GM06990 (cell line): ENCODE measurements at regions not wholly inside any gene's neighbourhood (a gene's known extent, or its start where the extent isn't known, plus 50 kb on each side); places are given as distances from the start of the nearest gene placed in this dataset.

Experiments
- DNase-seq: peaks from one replicate; pipeline ENCODE4 v3.0.0-alpha.2; 2011; ENCODE audit not compliant: insufficient read length; ENCODE audit errors: extremely low read depth
- H3K27me3 ChIP-seq: replicated peaks from 2 replicates; pipeline ENCODE4 v1.6.0; 2011; ENCODE audit warnings: low read length; ENCODE audit not compliant: control insufficient read depth, insufficient read depth
- H3K36me3 ChIP-seq: 2 replicates; pipeline ENCODE4 v1.5.1; 2011; ENCODE audit warnings: low read length; ENCODE audit not compliant: control insufficient read depth, insufficient read depth
- H3K4me3 ChIP-seq: replicated peaks from 2 replicates; pipeline ENCODE4 v1.5.1; 2011; ENCODE audit warnings: low read depth, mild to moderate bottlenecking, control low read depth, low read length
- TF ChIP-seq, protein P1 (sequence below): IDR thresholded peaks from 2 replicates; pipeline ENCODE4 v1.5.1; 2011; ENCODE audit warnings: low read length, control low read depth, mild to moderate bottlenecking, inconsistent platforms; ENCODE audit not compliant: insufficient read depth, poor library complexity, severe bottlenecking

DNA sequence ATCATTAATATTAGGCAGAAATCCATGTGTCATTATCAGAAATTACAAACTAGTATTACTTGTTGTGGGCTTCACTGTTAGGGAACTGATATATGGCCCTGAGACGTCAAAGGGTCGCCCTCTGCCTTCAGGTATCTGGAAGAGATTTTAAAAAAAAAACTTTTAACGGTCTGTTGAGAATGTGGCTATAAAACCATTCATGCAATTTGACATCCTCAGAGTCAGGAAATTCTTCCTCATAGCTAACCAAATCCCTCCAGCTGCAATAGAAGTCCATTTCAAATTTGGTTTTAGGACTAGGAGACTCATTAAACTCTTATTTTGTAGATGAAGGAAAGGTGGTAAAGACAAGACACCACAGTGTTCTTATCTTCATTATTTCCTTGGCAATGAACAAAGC, 194.2 kb upstream of the NOCT start:
- Histone ChIP-seq H3K36me3 (no peaks in the 10 kb centered on the region), H3K27me3 (no peaks in the 10 kb centered on the region; the same call in 1 of the 2 replicates), H3K4me3 (no peak overlapping the region)
- TF ChIP-seq, protein P1, sequence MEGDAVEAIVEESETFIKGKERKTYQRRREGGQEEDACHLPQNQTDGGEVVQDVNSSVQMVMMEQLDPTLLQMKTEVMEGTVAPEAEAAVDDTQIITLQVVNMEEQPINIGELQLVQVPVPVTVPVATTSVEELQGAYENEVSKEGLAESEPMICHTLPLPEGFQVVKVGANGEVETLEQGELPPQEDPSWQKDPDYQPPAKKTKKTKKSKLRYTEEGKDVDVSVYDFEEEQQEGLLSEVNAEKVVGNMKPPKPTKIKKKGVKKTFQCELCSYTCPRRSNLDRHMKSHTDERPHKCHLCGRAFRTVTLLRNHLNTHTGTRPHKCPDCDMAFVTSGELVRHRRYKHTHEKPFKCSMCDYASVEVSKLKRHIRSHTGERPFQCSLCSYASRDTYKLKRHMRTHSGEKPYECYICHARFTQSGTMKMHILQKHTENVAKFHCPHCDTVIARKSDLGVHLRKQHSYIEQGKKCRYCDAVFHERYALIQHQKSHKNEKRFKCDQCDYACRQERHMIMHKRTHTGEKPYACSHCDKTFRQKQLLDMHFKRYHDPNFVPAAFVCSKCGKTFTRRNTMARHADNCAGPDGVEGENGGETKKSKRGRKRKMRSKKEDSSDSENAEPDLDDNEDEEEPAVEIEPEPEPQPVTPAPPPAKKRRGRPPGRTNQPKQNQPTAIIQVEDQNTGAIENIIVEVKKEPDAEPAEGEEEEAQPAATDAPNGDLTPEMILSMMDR, result no peak
- no peak for DNase-seq

DNA sequence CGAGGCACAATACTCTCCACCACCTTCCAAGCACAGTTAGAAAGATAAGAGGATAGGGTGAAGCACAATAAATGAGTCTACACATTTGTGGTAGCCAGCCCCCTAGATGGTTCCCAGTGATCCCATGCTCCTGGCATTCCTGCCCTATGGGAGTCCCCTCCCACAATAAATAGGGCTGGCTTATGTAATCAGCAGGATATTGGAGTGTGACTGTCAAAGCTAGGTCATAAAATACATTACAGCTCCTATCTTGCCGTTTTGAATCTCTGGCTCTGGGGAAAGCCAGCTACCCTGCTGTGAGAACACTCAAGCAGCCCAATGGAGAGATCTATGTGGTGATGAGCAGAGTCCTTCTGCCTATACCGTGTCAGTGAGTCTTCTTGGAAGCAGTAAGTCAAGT, 198.7 kb upstream of the NOCT start:
- TF ChIP-seq, protein P1, result no peak
- H3K4me3 ChIP-seq, result no peak overlapping the region
- no peaks in the 10 kb centered on the region for H3K36me3 ChIP-seq
- DNase-seq, result no peak
- H3K27me3 ChIP-seq, result no peaks in the 10 kb centered on the region

DNA sequence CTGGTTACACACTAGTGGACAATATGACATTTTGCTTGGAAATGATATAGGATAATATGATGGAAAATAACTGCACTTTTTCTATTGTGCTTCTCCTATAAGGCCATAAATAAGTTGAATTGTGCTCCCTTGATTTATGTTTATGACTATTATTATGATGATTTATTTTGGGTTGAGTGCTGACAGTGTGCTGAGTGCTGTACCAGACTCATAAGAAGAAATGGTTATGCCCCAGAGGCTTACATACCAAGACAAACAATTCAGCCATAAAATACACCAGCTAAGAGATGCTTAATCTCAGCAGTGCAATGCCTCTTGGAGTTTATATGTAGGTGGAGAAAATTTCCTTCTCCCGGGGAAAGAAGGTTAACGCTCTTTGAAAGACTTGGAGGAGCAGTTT, 199.8 kb upstream of the NOCT start:
- TF ChIP-seq, protein P1, result no peak
- H3K36me3 ChIP-seq, result no peaks in the 10 kb centered on the region
- no peaks in the 10 kb centered on the region for H3K27me3 ChIP-seq
- no peak overlapping the region for H3K4me3 ChIP-seq
- DNase-seq, result no peak

DNA sequence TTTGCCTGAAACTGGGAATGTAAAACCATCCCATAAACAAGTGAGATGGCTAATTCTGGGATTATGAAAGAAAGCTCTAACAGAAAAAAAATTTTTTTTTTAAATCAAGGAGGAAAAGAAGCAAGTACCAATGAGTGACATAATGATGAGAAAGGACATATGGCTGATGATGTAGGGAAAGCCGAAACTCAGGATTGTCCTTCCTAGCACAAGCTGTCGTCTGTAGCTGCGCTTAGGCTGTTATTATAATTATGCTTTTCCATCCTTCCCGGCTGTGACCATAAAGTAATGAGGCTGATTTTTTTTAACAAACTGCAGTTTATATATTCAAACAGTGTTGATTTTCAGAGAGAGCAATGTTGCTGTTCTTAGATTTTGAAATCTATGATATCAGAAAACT, 209.8 kb upstream of the NOCT start:
- Histone ChIP-seq H3K27me3 (no peaks in the 10 kb centered on the region; the same call in 1 of the 2 replicates), H3K4me3 (no peak overlapping the region), H3K36me3 (no peaks in the 10 kb centered on the region)
- TF ChIP-seq, protein P1, result no peak
- DNase-seq, result no peak

DNA sequence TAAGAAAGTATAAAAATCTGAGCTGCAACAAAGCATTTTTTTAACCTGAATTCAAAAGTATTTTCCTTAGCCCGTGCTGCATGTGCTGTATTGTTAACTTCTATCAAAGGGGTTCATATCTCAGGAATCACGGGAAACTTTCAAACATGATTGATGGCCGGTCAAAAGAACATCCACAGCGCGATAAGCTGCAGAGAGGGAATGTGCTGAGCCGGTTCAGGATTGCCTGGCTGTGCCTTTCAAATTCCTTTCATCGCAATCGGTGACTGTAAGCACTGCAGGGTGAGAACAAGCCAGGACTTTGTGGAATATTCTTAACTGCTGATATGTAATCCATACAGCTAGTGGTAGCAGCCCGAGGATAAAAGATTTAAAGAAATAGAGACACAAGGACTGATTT, 210.9 kb upstream of the NOCT start:
- Histone ChIP-seq H3K27me3 (no peaks in the 10 kb centered on the region; the same call in 1 of the 2 replicates), H3K36me3 (no peaks in the 10 kb centered on the region), H3K4me3 (no peak overlapping the region)
- DNase-seq, result no peak
- TF ChIP-seq, protein P1, result no peak

DNA sequence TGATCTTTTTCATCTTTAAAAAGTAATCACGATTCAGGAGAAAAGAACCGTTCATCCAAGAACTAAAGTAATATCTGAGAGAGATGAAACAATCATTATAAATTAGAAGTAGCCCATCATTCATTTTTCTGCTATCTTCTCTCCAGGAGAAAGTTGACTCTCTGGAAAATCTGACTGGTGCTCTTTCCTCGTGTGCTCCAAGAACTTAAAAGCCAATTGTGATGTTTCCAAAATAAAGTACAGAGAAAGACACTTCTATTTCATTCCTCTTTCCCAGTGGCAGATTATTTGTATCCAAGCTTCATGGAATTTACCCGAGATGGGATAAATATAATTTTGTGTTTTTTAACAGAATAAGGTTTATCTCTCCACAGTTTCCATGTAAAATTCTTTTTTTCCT, 212.5 kb upstream of the NOCT start:
- no peak for DNase-seq
- Histone ChIP-seq H3K36me3 (no peaks in the 10 kb centered on the region), H3K27me3 (no peaks in the 10 kb centered on the region; the same call in none of the 2 replicates), H3K4me3 (no peak overlapping the region)
- TF ChIP-seq, protein P1, result no peak
